H1 (cell line): ENCODE measurements at regions not wholly inside any gene's neighbourhood (a gene's known extent, or its start where the extent isn't known, plus 50 kb on each side); places are given as distances from the start of the nearest gene placed in this dataset.

Experiments used
- CTCF ChIA-PET: fragments of 300-600 bp; sonication (Branson Sonifier 250); formaldehyde crosslinking; loops from one replicate; lab custom pipeline; 2021; ENCODE audit not compliant: partially characterized antibody; lab: Charles Lee
- POLR2A ChIA-PET: fragments of 300-600 bp; sonication (Branson Sonifier 250); formaldehyde crosslinking; loops from one replicate; lab custom pipeline; 2021; ENCODE audit warnings: inconsistent platforms; ENCODE audit not compliant: partially characterized antibody; lab: Charles Lee
- DNase-seq, 2 experiments: peaks; one replicate each; pipeline versions ENCODE4 v3.0.0 to v3.0.0-alpha.2; 2010 to 2022; ENCODE audit warnings: low spot score in 2 of 2, low read depth in 1 of 2, mixed read lengths in 1 of 2
- FAIRE-seq: peaks from 2 replicates; lab custom pipeline; 2011; peaks lifted over from hg19 to GRCh38; lab: Jason Lieb, UNC
- H2AFZ ChIP-seq: 2 replicates; pipeline ENCODE4 v1.8.1; 2012; ENCODE audit warnings: low read length, inconsistent platforms
- H2AK5ac ChIP-seq: 2 replicates; pipeline ENCODE4 v1.6.1; 2013; ENCODE audit warnings: low read depth, low read length
- H2BK120ac ChIP-seq: replicated peaks from 2 replicates; pipeline ENCODE3; 2013; ENCODE audit warnings: low read depth, low read length, inconsistent platforms
- H2BK12ac ChIP-seq: 2 replicates; pipeline ENCODE4 v1.6.1; 2013; ENCODE audit warnings: low read depth, low read length
- H2BK15ac ChIP-seq: 2 replicates; pipeline ENCODE4 v1.6.1; 2013; ENCODE audit warnings: low read length
- H2BK20ac ChIP-seq: 2 replicates; pipeline ENCODE4 v1.6.1; 2013; ENCODE audit warnings: low read length
- H2BK5ac ChIP-seq: 2 replicates; pipeline ENCODE4 v1.6.1; 2013; ENCODE audit warnings: low read depth, low read length
- H3K14ac ChIP-seq: 2 replicates; pipeline ENCODE4 v1.6.1; 2013; ENCODE audit warnings: inconsistent platforms; ENCODE audit not compliant: insufficient read length
- H3K18ac ChIP-seq: 2 replicates; pipeline ENCODE4 v1.6.1; 2013; ENCODE audit warnings: low read length; ENCODE audit errors: extremely low read depth
- H3K23ac ChIP-seq: 2 replicates; pipeline ENCODE4 v1.6.1; 2013; ENCODE audit warnings: inconsistent platforms; ENCODE audit not compliant: insufficient read length
- H3K23me2 ChIP-seq: 2 replicates; pipeline ENCODE4 v1.6.1; 2013; ENCODE audit warnings: low read depth, low read length
- H3K27ac ChIP-seq: 2 replicates; pipeline ENCODE4 v1.6.1; 2011; ENCODE audit warnings: low read depth, low read length, inconsistent platforms
- H3K27me3 ChIP-seq, 4 experiments: replicated peaks in 1 of 4; 1 replicate in 1 of 4; 2 replicates in 3 of 4; pipeline versions ENCODE4 v1.6.1 to v1.8.1; 2011 to 2013; ENCODE audit warnings: low read length in 3 of 4, mild to moderate bottlenecking in 3 of 4, inconsistent platforms in 2 of 4, mixed read lengths in 2 of 4, moderate library complexity in 1 of 4; ENCODE audit not compliant: control insufficient read depth in 3 of 4, insufficient read depth in 3 of 4; ENCODE audit errors: extremely low read depth in 1 of 4
- H3K36me3 ChIP-seq, 4 experiments: 2 replicates each; pipeline versions ENCODE4 v1.6.1 to v1.8.1; 2011 to 2013; ENCODE audit warnings: mild to moderate bottlenecking in 4 of 4, low read length in 3 of 4, moderate library complexity in 2 of 4, control low read depth in 1 of 4, inconsistent platforms in 1 of 4; ENCODE audit not compliant: insufficient read depth in 4 of 4, control insufficient read depth in 2 of 4
- H3K4ac ChIP-seq: replicated peaks from 2 replicates; pipeline ENCODE3; 2013; ENCODE audit warnings: low read length, low read depth, mixed read lengths, inconsistent platforms; ENCODE audit not compliant: insufficient read length
- H3K4me1 ChIP-seq, 4 experiments: replicated peaks in 1 of 4; 1 replicate in 1 of 4; 2 replicates in 3 of 4; pipeline versions ENCODE4 v1.6.1 to v1.8.1; 2011 to 2013; ENCODE audit warnings: low read length in 3 of 4, inconsistent platforms in 2 of 4, mixed read lengths in 1 of 4; ENCODE audit not compliant: insufficient read depth in 4 of 4, control insufficient read depth in 3 of 4
- H3K4me2 ChIP-seq, 2 experiments: 2 replicates each; pipeline versions ENCODE4 v1.6.1 to v1.8.1; 2011 to 2013; ENCODE audit warnings: low read depth in 2 of 2, low read length in 2 of 2, control low read depth in 1 of 2, inconsistent platforms in 1 of 2, mild to moderate bottlenecking in 1 of 2; ENCODE audit not compliant: insufficient read depth in 1 of 2
- H3K4me3 ChIP-seq, 4 experiments: fragments of 200-600, 300-600 bp in 1 of 4; sonication (generic), shearing (Covaris generic), sonication (Bioruptor Twin) in 1 of 4; 2 replicates each; pipeline versions ENCODE4 v1.5.1 to v1.8.1; 2011 to 2016; ENCODE audit warnings: low read length in 4 of 4, low read depth in 3 of 4, control low read depth in 2 of 4, inconsistent platforms in 2 of 4, mild to moderate bottlenecking in 2 of 4, mixed read lengths in 1 of 4, moderate library complexity in 1 of 4; ENCODE audit not compliant: insufficient read depth in 2 of 4; ENCODE audit errors: extremely low read depth in 1 of 4
- H3K56ac ChIP-seq: replicated peaks from 2 replicates; pipeline ENCODE3; 2013; ENCODE audit warnings: low read depth, mild to moderate bottlenecking, mixed read lengths, low read length, inconsistent platforms; ENCODE audit not compliant: insufficient read length
- H3K79me1 ChIP-seq: 2 replicates; pipeline ENCODE4 v1.6.1; 2013; ENCODE audit warnings: low read depth, low read length, control low read depth
- H3K79me2 ChIP-seq, 2 experiments: 2 replicates each; pipeline versions ENCODE4 v1.6.1 to v1.8.1; 2012 to 2013; ENCODE audit warnings: low read length in 2 of 2, mild to moderate bottlenecking in 2 of 2, inconsistent platforms in 1 of 2; ENCODE audit not compliant: insufficient read depth in 2 of 2, control insufficient read depth in 1 of 2
- H3K9ac ChIP-seq, 4 experiments: replicated peaks in 1 of 4; 1 replicate in 1 of 4; 2 replicates in 3 of 4; pipeline versions ENCODE4 v1.6.1 to v1.8.1; 2011 to 2013; ENCODE audit warnings: low read depth in 3 of 4, low read length in 3 of 4, control low read depth in 2 of 4, mild to moderate bottlenecking in 2 of 4, moderate library complexity in 2 of 4, inconsistent platforms in 1 of 4; ENCODE audit errors: extremely low read depth in 1 of 4
- H3K9me3 ChIP-seq, 2 experiments: 2 replicates each; pipeline versions ENCODE4 v1.6.1 to v1.8.1; 2012 to 2013; ENCODE audit warnings: mild to moderate bottlenecking in 2 of 2, moderate library complexity in 2 of 2, control low read depth in 1 of 2, inconsistent platforms in 1 of 2, low read depth in 1 of 2, low read length in 1 of 2, mixed read lengths in 1 of 2; ENCODE audit not compliant: insufficient read depth in 2 of 2
- H4K20me1 ChIP-seq, 2 experiments: replicated peaks in 1 of 2; 2 replicates each; pipeline versions ENCODE3 to v1.8.1; 2011 to 2013; ENCODE audit warnings: inconsistent platforms in 2 of 2, low read length in 2 of 2, mild to moderate bottlenecking in 1 of 2; ENCODE audit not compliant: insufficient read depth in 2 of 2, control insufficient read depth in 1 of 2
- H4K5ac ChIP-seq: 2 replicates; pipeline ENCODE4 v1.6.1; 2013; ENCODE audit warnings: low read length, low read depth, mixed read lengths, inconsistent platforms; ENCODE audit not compliant: insufficient read length
- H4K8ac ChIP-seq: 2 replicates; pipeline ENCODE4 v1.8.0; 2013; ENCODE audit warnings: mild to moderate bottlenecking, moderate library complexity, low read length, inconsistent platforms; ENCODE audit not compliant: insufficient read depth; ENCODE audit errors: extremely low read depth
- H4K91ac ChIP-seq: replicated peaks from 2 replicates; pipeline ENCODE3; 2013; ENCODE audit warnings: low read length, mixed read lengths, inconsistent platforms; ENCODE audit not compliant: insufficient read length
- MAFK ChIP-seq: IDR thresholded peaks from 2 replicates; pipeline ENCODE4 v1.6.1; 2012; ENCODE audit warnings: low read depth, mild to moderate bottlenecking, improper control_type of control experiment, low read length
- TF ChIP-seq, protein P1 (sequence below): IDR thresholded peaks from 2 replicates; pipeline ENCODE4 v1.6.1; 2012; ENCODE audit warnings: inconsistent platforms

DNA sequence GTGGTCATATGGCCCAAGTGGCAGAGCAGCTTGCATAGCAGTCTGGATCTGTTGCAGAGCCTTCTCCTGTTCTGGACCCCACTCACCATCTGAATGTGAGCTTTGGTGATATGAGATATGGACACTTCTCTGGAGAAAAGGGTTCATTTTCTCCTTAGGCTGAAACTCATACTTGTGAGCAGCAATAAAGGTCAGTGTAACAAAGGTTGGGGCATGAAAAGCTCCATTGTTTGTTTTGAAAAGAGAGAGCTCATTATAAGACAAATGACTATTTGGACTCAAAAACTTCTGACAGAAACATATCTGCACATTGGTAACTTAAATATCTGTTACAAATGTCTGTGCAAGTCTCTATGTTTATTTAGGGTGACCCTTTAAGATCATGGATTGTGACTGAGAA lies 517.3 kb downstream of the MFSD1 start:
- no peak overlapping the region for H2AFZ ChIP-seq
- no peaks in the 10 kb centered on the region for H3K4me1 ChIP-seq
- H3K18ac ChIP-seq: no peak overlapping the region
- CTCF ChIA-PET: interaction anchor here (1.2 to 1.3 kb wide), 2 partner anchors 9 to 39 kb away, joined by 4 to 7 read pairs; no protein-coding TSS in a partner anchor
- no peak overlapping the region for H2BK5ac ChIP-seq
- DNase-seq (no peak), FAIRE-seq (no peak)
- H2AK5ac ChIP-seq: no peak overlapping the region
- no peaks in the 10 kb centered on the region for H3K79me2 ChIP-seq
- H4K91ac ChIP-seq: no peak overlapping the region
- TF ChIP-seq, protein P1, sequence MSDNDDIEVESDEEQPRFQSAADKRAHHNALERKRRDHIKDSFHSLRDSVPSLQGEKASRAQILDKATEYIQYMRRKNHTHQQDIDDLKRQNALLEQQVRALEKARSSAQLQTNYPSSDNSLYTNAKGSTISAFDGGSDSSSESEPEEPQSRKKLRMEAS: no peak
- no peak for TF ChIP-seq MAFK
- no peaks in the 10 kb centered on the region for H3K27me3 ChIP-seq
- H2BK20ac ChIP-seq: no peak overlapping the region
- no peak overlapping the region for H3K4ac ChIP-seq
- no peak overlapping the region for H3K27ac ChIP-seq
- H3K56ac ChIP-seq: no peak overlapping the region
- POLR2A ChIA-PET: no interaction called here
- no peak overlapping the region for H3K4me2 ChIP-seq
- H3K79me1 ChIP-seq: no peaks in the 10 kb centered on the region
- H2BK15ac ChIP-seq: no peak overlapping the region
- no peak overlapping the region for H3K23ac ChIP-seq
- H2BK120ac ChIP-seq: no peak overlapping the region
- H3K23me2 ChIP-seq: no peaks in the 10 kb centered on the region
- H4K8ac ChIP-seq: no peak overlapping the region
- H4K5ac ChIP-seq: no peak overlapping the region
- H3K9ac ChIP-seq: no peak overlapping the region
- H3K9me3 ChIP-seq: no peaks in the 10 kb centered on the region
- no peak overlapping the region for H3K14ac ChIP-seq
- no peaks in the 10 kb centered on the region for H3K36me3 ChIP-seq
- H3K4me3 ChIP-seq: no peak overlapping the region
- no peaks in the 10 kb centered on the region for H4K20me1 ChIP-seq
- no peak overlapping the region for H2BK12ac ChIP-seq
